ES-I3 (cell line): ENCODE measurements at regions not wholly inside any gene's neighbourhood (a gene's known extent, or its start where the extent isn't known, plus 50 kb on each side); places are given as distances from the start of the nearest gene placed in this dataset.

ENCODE experiments used
- H3K36me3 ChIP-seq: 2 replicates; pipeline ENCODE4 v1.6.1; 2013; ENCODE audit warnings: mild to moderate bottlenecking, low read length, control low read depth, moderate library complexity; ENCODE audit not compliant: insufficient read depth
- H3K4me1 ChIP-seq: 2 replicates; pipeline ENCODE4 v1.6.1; 2013; ENCODE audit warnings: mild to moderate bottlenecking, control low read depth, low read length; ENCODE audit not compliant: insufficient read depth
- H3K9ac ChIP-seq: 2 replicates; pipeline ENCODE4 v1.6.1; 2013; ENCODE audit warnings: low read depth, mild to moderate bottlenecking, low read length, moderate library complexity
- H3K9me3 ChIP-seq: 2 replicates; pipeline ENCODE4 v1.6.1; 2013; ENCODE audit warnings: mild to moderate bottlenecking, low read length, moderate library complexity; ENCODE audit not compliant: control insufficient read depth, insufficient read depth

DNA sequence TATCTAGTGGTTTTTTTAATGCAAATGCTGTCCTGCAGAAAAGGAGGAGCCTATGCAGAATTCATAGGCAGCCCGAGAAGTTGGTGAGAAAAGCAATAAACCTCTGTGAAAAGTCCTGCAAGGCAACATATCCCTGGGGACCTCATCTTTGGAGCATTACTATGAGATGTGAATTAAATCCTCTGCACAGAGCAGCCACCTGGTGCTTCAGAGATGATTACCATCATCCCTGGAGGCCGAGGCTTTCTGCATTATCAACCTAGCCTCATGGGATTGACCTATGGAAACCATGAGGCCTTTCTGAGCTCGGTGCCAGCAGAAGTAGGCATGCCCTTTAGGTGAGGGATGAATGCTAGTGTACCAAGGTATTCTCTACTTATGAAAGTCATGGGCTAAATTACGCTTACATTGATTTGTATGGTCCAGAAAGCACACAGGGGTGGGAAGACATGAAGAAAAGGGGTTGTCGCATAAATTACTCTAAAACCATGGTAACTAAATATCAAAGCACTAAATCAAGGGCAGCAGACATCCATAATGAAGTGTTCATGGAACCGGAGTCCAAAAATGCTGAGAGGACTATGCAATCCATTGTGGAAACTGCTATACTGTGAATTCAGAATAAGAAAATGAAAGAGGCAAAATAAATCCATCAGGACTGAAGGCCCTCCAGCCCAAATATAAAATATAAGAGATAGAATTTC, 623.5 kb upstream of the DDX18 start:
- Histone ChIP-seq H3K36me3 (no peaks in the 10 kb centered on the region), H3K4me1 (peaks cover 3% of the 10 kb centered on the region; the same call in 1 of the 2 replicates), H3K9me3 (no peaks in the 10 kb centered on the region), H3K9ac (no peak overlapping the region)

DNA sequence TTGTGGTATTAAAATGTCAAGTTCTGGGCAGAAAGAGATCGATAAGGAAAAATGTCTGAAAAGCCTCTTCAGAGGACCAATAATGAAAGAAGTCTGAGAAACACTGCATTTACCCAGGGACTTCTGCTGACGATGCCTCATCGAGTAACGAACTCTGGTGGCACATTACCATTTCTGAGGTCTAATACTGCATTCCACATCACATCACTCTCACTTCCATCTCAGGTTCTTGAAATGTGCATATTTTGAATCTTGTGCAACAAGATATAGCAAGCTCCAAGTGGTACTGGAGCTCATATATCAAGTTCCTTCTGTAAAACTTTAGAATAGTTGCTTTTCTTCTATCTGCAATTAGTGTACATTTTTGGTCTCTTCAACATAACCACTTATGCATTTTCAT, 619.1 kb upstream of the DDX18 start:
- Histone ChIP-seq H3K9me3 (no peaks in the 10 kb centered on the region), H3K36me3 (no peaks in the 10 kb centered on the region), H3K9ac (no peak overlapping the region), H3K4me1 (0 out of 2 replicates have a peak, but pooled peaks cover under 1% of the 10 kb centered on the region)

DNA sequence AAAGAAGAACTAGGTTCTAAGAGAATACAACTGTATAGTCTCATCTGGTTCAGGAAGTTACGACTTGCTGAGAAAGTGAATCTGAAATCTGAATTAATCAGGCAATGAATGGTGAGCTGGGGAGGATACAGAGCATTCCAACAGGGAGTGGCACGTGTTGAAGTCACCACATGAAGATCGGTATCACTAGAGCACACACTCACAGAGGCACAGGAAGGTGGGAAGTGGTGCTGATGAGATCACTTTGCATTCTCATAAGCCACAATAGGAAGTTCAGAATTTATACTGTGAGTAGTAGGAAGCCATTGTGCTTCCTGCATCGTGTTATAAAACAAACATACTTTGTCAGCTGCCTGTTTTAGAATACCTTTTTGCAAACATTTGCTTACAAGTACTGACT, 615.0 kb upstream of the DDX18 start:
- H3K9me3 ChIP-seq = no peaks in the 10 kb centered on the region
- no peak overlapping the region for H3K9ac ChIP-seq
- no peaks in the 10 kb centered on the region for H3K4me1 ChIP-seq
- H3K36me3 ChIP-seq = no peaks in the 10 kb centered on the region

DNA sequence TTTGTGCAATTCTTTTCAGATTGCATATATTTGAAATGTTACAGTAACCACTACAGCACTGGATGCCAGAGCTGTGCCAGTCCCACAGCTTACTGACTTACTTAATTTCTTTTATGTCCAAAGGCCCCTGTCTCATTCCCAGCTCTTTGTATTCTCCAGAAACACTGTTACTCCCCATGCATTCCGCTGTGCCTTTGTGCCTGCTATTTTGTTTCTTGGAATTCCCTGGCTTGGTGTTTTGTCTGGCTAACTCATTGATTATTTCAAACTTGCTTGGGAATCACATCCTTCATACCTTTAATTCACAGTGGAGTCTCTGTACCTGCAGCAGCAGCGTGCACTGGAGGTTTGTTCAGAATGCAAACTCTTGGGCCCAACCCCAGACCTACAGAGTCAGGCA, 601.9 kb upstream of the DDX18 start:
- no peaks in the 10 kb centered on the region for H3K9me3 ChIP-seq
- H3K36me3 ChIP-seq = no peaks in the 10 kb centered on the region
- no peak overlapping the region for H3K9ac ChIP-seq
- H3K4me1 ChIP-seq = no peaks in the 10 kb centered on the region

DNA sequence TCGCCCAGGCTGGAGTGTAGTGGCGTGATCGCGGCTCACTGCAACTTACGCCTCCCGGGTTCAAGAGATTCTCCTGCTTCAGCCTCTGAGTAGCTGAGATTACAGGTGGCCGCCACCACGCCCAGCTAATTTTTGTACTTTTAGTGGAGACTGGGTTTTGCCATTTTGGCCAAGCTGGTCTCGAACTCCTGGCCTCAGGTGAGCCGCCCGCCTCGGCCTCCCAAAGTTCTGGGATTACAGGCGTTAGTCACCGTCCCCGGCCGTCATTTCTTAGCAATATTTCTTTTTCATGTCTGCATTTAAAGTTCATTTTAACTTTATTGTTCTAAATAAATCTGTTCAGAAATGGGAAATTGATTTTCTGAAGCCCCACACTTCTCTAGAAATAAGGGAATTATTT, 597.3 kb upstream of the DDX18 start:
- Histone ChIP-seq H3K9me3 (no peaks in the 10 kb centered on the region), H3K4me1 (no peaks in the 10 kb centered on the region), H3K36me3 (no peaks in the 10 kb centered on the region), H3K9ac (no peak overlapping the region)

DNA sequence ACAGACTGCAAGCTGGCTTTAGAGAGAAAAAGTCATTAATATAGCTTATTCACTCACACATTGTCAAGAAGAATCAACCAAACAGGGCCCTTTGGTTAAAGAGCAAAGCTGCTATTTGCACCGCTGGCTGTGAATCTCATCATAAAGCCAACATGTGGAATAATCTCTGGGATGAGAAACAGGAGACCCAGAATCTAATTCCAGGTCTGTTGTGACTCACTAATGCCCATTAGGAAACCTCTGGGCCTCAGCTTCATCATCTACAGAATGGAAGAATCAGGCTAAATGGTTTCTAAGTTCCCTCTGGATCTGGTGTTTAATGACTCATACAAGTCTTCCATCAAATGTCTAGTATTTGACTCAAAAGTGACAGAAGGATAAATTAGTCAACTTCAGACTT, 591.7 kb upstream of the DDX18 start:
- no peaks in the 10 kb centered on the region for H3K9me3 ChIP-seq
- H3K4me1 ChIP-seq = no peaks in the 10 kb centered on the region
- no peak overlapping the region for H3K9ac ChIP-seq
- H3K36me3 ChIP-seq = no peaks in the 10 kb centered on the region

DNA sequence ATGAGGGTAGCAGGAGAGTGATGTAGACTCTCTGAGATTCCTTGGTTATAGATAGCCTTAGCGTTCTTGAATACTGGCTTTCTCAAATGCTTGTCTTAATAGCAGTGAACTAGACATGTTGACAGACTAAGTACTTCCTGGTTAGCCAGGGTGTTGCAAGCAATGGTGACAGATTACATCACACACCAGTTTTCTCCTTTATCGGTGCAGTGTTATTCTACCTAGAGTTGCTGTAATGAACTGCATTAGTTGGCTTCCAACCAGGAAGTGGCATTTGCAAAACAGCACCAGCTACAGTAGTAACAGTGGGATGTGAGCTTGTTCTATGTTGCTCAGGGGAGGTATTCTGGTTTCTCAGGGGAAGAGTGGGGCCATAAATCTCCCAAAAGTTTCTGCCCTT, 582.2 kb upstream of the DDX18 start:
- H3K4me1 ChIP-seq = peaks cover 13% of the 10 kb centered on the region; the same call in 1 of the 2 replicates
- H3K9me3 ChIP-seq = peaks cover 8% of the 10 kb centered on the region
- no peaks in the 10 kb centered on the region for H3K36me3 ChIP-seq
- H3K9ac ChIP-seq = no peak overlapping the region

DNA sequence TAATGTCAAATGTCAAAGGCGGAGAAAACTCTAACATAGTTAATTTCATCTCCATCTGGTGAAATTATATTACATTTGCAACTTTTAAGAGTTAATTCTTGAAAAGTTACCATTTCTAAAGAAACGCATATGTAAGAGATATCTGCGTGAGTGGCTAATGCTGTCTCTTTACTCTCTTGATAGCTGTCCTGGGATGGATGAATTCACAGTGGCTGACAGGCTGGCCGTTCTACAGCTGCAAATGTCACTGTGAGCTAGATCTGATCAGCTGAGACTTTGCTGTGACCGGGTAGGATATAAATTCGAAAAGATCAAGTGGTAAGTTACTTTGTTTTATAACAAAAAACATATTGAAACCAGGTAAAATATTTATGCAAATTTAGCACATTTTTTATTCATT, 557.1 kb upstream of the DDX18 start:
- Histone ChIP-seq H3K9ac (no peak overlapping the region), H3K9me3 (0 out of 2 replicates have a peak, but pooled peaks cover 3% of the 10 kb centered on the region), H3K4me1 (peaks cover 7% of the 10 kb centered on the region), H3K36me3 (no peaks in the 10 kb centered on the region)

DNA sequence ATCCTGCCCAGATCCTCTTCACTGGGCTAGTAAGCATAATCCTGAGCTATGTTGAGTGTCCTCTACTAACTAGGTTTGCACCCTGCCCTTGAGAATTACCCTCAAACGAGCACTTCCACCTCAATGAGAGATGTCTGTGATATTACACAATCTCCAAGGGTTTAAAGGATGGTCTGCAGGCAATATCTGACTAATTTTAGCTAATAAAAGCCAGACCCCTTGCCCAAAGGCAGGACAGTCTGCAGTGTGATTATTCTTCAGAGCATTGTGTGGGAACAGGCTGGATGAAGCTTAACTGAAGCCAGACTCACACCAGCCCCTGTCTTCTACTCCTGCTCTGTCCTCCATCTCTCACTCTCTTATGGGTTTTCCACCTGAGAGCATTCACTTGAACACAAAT, 544.9 kb upstream of the DDX18 start:
- Histone ChIP-seq H3K9me3 (no peaks in the 10 kb centered on the region), H3K36me3 (no peaks in the 10 kb centered on the region), H3K9ac (no peak overlapping the region), H3K4me1 (peaks cover 15% of the 10 kb centered on the region; the same call in 1 of the 2 replicates)

DNA sequence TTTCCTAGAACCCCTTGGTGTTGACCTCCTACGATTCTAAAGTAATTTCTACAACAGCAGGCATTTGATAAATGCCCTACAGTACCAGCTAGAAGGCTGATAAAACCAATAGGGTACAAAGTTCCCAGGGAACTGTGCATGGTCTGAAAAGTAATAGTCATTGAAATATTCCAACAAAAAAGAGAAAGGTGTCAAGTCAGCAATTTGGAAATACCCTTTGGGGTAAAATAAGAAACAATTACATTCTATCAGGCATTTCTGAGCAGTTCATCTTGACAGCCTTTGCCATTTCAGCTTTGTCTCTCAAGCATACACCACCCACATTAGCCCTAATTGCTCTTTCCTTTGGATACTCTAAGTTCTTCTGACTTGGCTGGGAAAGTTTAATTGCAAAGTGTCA, 542.9 kb upstream of the DDX18 start:
- Histone ChIP-seq H3K36me3 (no peaks in the 10 kb centered on the region), H3K9ac (no peak overlapping the region), H3K9me3 (no peaks in the 10 kb centered on the region), H3K4me1 (peaks cover 15% of the 10 kb centered on the region; the same call in 1 of the 2 replicates)

DNA sequence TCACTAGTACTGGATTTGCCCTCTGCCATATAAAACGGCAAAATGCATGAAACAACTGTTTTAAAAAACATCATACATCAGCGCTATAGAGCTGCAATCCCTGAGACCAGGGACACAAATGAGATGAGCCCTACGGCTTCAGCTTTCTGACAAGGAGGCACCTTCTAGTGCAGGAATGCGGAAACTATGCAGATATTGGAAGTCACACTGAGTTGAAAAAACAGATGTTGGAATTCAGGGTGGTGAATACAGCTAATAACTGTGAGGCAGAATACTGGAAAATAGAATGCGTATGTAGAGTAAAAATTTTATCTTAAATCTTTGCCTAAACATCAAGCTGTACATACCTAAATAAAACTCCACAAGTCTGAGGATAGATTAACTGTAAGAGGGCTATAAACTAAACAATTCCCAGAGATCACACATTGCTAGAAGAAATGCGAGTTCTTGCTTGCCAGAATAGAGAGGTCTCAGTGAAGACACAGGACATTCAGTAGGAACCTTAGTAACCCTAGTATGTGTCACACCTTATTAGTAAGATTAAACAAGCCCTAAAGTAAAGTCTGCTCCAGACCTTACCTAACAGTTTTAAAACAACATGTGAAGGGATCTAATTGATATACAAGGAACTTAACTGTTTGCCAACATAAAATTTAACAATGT, 541.4 kb upstream of the DDX18 start:
- no peak overlapping the region for H3K9ac ChIP-seq
- no peaks in the 10 kb centered on the region for H3K36me3 ChIP-seq
- H3K4me1 ChIP-seq = peaks cover 15% of the 10 kb centered on the region; the same call in 1 of the 2 replicates
- no peaks in the 10 kb centered on the region for H3K9me3 ChIP-seq

DNA sequence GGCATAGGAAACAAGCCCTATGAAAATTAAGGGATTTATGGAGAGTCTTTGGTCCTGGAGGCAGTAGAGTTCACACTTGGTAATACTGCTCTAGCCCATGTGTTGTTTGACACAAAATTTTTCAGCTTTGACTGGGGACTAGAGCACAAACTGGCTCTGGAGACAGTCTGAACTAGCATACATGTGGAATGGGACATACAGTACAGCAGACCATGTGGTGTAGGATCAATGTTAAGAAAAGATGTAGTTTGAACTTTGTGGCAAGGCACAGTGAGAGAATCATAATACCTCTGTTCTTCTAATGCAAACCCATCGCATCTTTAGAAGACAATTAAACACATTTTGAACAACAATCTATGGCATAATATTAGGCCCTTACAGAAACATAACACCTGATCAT, 521.5 kb upstream of the DDX18 start:
- Histone ChIP-seq H3K9me3 (peaks cover 6% of the 10 kb centered on the region), H3K9ac (no peak overlapping the region), H3K36me3 (0 out of 2 replicates have a peak, but pooled peaks cover 3% of the 10 kb centered on the region), H3K4me1 (no peaks in the 10 kb centered on the region)

DNA sequence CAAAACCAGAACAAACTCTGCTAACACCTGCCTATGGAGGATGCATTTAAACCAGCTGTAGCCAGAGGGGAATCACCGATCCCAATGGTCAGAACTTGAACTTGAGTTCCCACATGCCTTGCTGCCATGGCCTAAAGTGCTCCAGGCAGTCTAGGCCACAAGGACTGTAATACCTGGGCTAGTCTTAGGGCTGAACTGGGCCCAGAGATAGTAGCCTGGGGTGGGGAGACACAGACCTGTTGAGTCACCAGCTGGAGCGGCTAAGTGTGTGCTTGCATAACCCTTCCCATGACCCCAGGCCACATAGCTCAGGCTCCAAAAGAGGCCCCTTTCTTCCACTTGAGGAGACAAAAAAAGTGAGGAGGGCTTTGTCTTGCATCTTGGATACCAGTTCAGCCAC, 515.0 kb upstream of the DDX18 start:
- Histone ChIP-seq H3K36me3 (no peaks in the 10 kb centered on the region), H3K9ac (no peak overlapping the region), H3K4me1 (no peaks in the 10 kb centered on the region), H3K9me3 (peaks cover 3% of the 10 kb centered on the region)

DNA sequence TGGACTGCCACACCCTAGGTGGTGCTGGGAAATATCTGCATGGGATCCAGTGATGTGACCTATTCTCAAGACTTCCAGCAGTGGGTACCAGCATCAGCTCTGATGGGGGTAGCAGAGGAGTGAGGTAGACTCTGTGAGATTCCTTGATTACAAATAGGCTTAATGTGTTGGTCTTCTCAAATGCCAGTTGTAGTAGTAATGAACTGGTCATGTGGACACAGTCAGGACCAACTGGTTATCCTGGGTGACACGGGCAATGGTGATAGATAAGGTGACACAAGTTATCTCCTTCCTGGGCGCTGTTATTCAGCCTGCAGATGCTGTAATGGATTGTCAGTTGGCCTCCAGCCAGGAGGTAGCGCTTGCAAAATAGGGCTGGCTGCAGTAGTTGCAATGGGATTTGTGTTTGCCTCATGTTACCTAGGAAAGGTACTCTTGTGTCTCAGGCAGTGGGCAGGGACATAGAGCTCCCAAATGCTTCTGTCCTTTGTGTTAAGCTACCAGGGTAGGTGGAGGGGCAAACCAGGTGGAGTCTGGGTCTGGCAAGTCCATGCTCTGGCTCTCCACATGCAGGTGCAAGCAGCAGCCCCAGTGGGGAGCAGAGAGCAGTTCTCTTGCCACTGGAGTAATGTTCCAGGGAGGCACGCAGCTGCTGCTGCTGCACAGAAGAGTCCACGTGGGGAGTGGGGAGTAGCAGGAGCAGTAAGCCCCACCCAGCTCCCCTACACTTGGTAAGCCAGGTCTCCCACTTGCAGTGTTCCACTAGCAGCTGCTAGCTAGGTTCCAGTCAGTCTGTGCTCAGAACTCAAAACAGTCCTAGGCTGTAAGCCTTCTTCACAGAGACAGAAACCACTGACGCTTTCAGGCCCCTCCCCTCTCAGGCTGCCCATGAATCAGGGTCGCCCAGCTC, 505.4 kb upstream of the DDX18 start:
- Histone ChIP-seq H3K9me3 (no peaks in the 10 kb centered on the region), H3K4me1 (no peaks in the 10 kb centered on the region), H3K36me3 (no peaks in the 10 kb centered on the region)

More for the DNA sequence above, 505.4 kb upstream of the DDX18 start:
- no peak overlapping the region for H3K9ac ChIP-seq
